ENCODE measurements at regions not wholly inside any gene's neighbourhood (a gene's known extent, or its start where the extent isn't known, plus 50 kb on each side); places are given as distances from the start of the nearest gene placed in this dataset.
"Not testable (repeated sequence)": the region's sequence is repeated elsewhere in the genome, so short reads cannot be mapped to it uniquely, and the experiment has no call there.

GRCh38 chr11:39809833-39810232, 1649.6 kb downstream of the LRRC4C start:
- no peak for DNase-seq (ENCODE audit: low read depth)

- no peak for DNase-seq (ENCODE audit: low read depth)
These were observed 1651.5 kb downstream of the LRRC4C start for GRCh38 chr11:39807904-39808303.

GRCh38 chr11:39806652-39807051, 1652.8 kb downstream of the LRRC4C start:
- DNase-seq (ENCODE audit: low read depth): no peak

- no peak for DNase-seq (ENCODE audit: low read depth)
These were observed 1655.2 kb downstream of the LRRC4C start for GRCh38 chr11:39804271-39804670.

GRCh38 chr11:39786682-39787081, 1672.8 kb downstream of the LRRC4C start:
- no peak for DNase-seq (ENCODE audit: low read depth)

- no peak for DNase-seq (ENCODE audit: low read depth)
These were observed 1673.2 kb downstream of the LRRC4C start for GRCh38 chr11:39786281-39786680.

GRCh38 chr11:39784873-39785272, 1674.6 kb downstream of the LRRC4C start:
- no peak for DNase-seq (ENCODE audit: low read depth)

GRCh38 chr11:39780131-39780530, 1679.3 kb downstream of the LRRC4C start:
- no peak for DNase-seq (ENCODE audit: low read depth)

- DNase-seq (ENCODE audit: low read depth): no peak
These were observed 1682.4 kb downstream of the LRRC4C start for GRCh38 chr11:39777035-39777434.

- DNase-seq (ENCODE audit: low read depth): no peak
These were observed 1686.8 kb downstream of the LRRC4C start for GRCh38 chr11:39772525-39773137.

- DNase-seq (ENCODE audit: low read depth): no peak
These were observed 1691.2 kb downstream of the LRRC4C start for GRCh38 chr11:39768214-39768613.

- DNase-seq (ENCODE audit: low read depth): no peak
These were observed 1714.1 kb downstream of the LRRC4C start for GRCh38 chr11:39745401-39745800.

GRCh38 chr11:39741066-39741465, 1718.4 kb downstream of the LRRC4C start:
- DNase-seq (ENCODE audit: low read depth): no peak

GRCh38 chr11:39736351-39736750, 1723.1 kb downstream of the LRRC4C start:
- DNase-seq (ENCODE audit: low read depth): not testable (repeated sequence)

GRCh38 chr11:39732001-39732400, 1727.5 kb downstream of the LRRC4C start:
- no peak for DNase-seq (ENCODE audit: low read depth)

GRCh38 chr11:39725081-39725480, 1734.4 kb downstream of the LRRC4C start:
- DNase-seq (ENCODE audit: low read depth): no peak

- DNase-seq (ENCODE audit: low read depth): no peak
These were observed 1735.0 kb downstream of the LRRC4C start for GRCh38 chr11:39724404-39724803.

- no peak for DNase-seq (ENCODE audit: low read depth)
These were observed 1746.9 kb downstream of the LRRC4C start for GRCh38 chr11:39712581-39712980.

- no peak for DNase-seq (ENCODE audit: low read depth)
These were observed 1768.6 kb downstream of the LRRC4C start for GRCh38 chr11:39690856-39691255.

- DNase-seq (ENCODE audit: low read depth): no peak
These were observed 1775.4 kb downstream of the LRRC4C start for GRCh38 chr11:39683951-39684554.

GRCh38 chr11:39683288-39683950, 1776.0 kb downstream of the LRRC4C start:
- DNase-seq (ENCODE audit: low read depth): no peak

GRCh38 chr11:39681428-39681827, 1778.0 kb downstream of the LRRC4C start:
- DNase-seq (ENCODE audit: low read depth): no peak

- no peak for DNase-seq (ENCODE audit: low read depth)
These were observed 1780.5 kb downstream of the LRRC4C start for GRCh38 chr11:39678996-39679395.

Data from RPMI7951 (cell line).